ENCODE measurements at regions not wholly inside any gene's neighbourhood (a gene's known extent, or its start where the extent isn't known, plus 50 kb on each side); places are given as distances from the start of the nearest gene placed in this dataset.

DNA sequence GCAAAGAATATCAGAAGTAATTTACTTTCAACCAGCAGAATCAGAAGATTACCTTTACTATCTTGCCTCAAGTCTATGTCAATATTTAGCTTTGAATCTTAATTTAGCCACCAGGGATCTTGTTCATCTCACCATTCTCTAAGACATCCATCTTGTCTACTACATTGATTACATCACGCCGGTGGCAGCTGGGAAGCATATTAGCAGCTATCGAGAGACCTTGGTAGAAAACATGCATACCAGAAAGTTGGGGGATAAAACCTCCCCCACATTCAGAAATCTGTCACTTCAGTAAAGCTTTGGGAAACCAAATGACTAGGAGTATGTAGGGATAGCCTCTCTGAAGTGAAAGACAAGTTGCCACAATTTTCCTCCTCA, 703.8 kb upstream of the FSHR start:
- TF ChIP-seq, protein P1, sequence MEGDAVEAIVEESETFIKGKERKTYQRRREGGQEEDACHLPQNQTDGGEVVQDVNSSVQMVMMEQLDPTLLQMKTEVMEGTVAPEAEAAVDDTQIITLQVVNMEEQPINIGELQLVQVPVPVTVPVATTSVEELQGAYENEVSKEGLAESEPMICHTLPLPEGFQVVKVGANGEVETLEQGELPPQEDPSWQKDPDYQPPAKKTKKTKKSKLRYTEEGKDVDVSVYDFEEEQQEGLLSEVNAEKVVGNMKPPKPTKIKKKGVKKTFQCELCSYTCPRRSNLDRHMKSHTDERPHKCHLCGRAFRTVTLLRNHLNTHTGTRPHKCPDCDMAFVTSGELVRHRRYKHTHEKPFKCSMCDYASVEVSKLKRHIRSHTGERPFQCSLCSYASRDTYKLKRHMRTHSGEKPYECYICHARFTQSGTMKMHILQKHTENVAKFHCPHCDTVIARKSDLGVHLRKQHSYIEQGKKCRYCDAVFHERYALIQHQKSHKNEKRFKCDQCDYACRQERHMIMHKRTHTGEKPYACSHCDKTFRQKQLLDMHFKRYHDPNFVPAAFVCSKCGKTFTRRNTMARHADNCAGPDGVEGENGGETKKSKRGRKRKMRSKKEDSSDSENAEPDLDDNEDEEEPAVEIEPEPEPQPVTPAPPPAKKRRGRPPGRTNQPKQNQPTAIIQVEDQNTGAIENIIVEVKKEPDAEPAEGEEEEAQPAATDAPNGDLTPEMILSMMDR (IDR thresholded peaks at IDR 0.05; ENCODE audit: low read depth, low read length) = no peak
- TF ChIP-seq POLR2A (IDR thresholded peaks at IDR 0.05; ENCODE audit: extremely low read depth, insufficient read length) = no peak
